H1 (cell line): ENCODE measurements at regions not wholly inside any gene's neighbourhood (a gene's known extent, or its start where the extent isn't known, plus 50 kb on each side); places are given as distances from the start of the nearest gene placed in this dataset.

Experiments used
- CTCF ChIP-seq, 3 experiments: IDR thresholded peaks; 1 replicate in 2 of 3; 2 replicates in 1 of 3; pipeline versions ENCODE4 v1.5.1 to v1.6.1; 2011; ENCODE audit warnings: low read length in 3 of 3, mild to moderate bottlenecking in 3 of 3, inconsistent platforms in 2 of 3, low read depth in 1 of 3, moderate library complexity in 1 of 3; ENCODE audit not compliant: insufficient read depth in 1 of 3; ENCODE audit errors: control extremely low read depth in 1 of 3
- JUND ChIP-seq: IDR thresholded peaks from 2 replicates; pipeline ENCODE4 v1.6.1; 2011; ENCODE audit warnings: mild to moderate bottlenecking, improper control_type of control experiment, low read length

- TF ChIP-seq JUND, result no peak
- no peak for TF ChIP-seq CTCF (IDR thresholded peaks at IDR 0.05; ENCODE audit: control extremely low read depth in 1 of 3, insufficient read depth in 1 of 3, low read depth in 1 of 3, low read length in 3 of 3)
Measured at GRCh38 chr2:145930318-145930717, 1410.4 kb upstream of the ZEB2 start.
